Left renal pelvis (tissue), 4 donors: ENCODE measurements at regions not wholly inside any gene's neighbourhood (a gene's known extent, or its start where the extent isn't known, plus 50 kb on each side); places are given as distances from the start of the nearest gene placed in this dataset.
"Not testable (repeated sequence)": the region's sequence is repeated elsewhere in the genome, so short reads cannot be mapped to it uniquely, and the experiment has no call there.

Experiments
- DNase-seq, 4 donors: peaks; one replicate each; pipeline ENCODE4 v3.0.0-alpha.2; 2013; ENCODE audit warnings: low read depth in 4 of 4, low spot score in 3 of 4

- no peak for DNase-seq
Measured at GRCh38 chr6:6412221-6412620, 91.8 kb upstream of the F13A1 start.

DNA sequence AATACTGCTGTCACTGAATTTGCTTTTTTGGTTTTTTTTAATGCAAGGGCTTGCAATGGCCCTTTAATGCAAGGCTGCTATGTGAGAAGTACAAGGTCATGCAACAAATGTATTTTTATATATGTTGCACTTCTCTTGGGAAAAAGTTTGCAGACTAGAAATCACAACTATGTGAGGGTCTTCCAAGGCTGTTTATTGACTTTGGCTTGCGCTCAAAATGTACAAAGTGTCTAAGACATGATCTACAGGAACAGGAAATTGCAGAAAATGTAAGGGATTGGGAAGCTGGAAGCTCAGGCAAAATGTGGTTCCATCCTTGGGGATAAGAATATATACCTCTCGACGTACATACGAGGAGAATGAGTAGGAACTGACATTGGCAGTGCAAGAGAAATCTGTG, 92.2 kb upstream of the F13A1 start:
- peak in 3 of 4 donors; percentile 24 to 40 (median 26) for DNase-seq

GRCh38 chr6:6414931-6415330, 94.5 kb upstream of the F13A1 start:
- DNase-seq, result no peak

GRCh38 chr6:6417475-6417874, 97.0 kb upstream of the F13A1 start:
- DNase-seq, result no peak

- DNase-seq, result no peak
Measured at GRCh38 chr6:6418421-6418820, 98.0 kb upstream of the F13A1 start.

GRCh38 chr6:6420107-6420506, 99.6 kb upstream of the F13A1 start:
- DNase-seq, result no peak

DNA sequence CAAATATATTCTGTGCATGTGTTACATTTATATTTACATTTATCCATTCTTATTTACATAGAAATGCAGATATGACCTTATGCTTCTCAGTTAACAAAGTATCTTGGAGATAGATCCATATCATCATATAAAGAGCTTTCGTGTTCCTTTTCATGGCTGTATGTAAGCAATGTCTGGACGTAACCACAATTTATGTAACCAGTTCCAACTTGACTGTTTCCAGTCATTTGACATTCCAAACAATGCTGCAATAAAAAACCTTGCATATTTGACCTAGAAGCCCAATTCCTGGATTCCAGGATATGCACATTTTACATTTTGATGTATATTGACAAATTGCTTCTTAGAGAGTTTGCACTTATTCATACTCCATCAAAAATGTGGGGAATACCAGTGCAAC, 113.7 kb upstream of the F13A1 start:
- no peak for DNase-seq

DNA sequence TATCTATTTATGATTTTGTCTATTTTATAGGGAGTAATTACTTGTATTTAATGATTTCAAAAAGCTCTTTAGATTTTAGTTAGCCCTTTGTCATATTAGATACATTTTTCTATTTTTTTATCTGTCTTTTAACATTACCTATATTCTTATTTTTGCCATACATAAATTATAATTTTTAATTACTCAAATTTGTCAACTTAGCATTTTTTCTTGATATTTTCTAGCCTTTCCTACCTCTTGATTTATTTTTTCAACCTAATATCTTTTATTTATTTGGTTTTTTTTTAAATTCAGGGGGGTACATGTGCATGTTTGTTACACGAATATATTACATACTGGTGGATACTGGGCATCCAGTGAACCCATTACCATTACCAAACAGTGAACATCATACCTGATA, 114.3 kb upstream of the F13A1 start:
- DNase-seq, result no peak

DNA sequence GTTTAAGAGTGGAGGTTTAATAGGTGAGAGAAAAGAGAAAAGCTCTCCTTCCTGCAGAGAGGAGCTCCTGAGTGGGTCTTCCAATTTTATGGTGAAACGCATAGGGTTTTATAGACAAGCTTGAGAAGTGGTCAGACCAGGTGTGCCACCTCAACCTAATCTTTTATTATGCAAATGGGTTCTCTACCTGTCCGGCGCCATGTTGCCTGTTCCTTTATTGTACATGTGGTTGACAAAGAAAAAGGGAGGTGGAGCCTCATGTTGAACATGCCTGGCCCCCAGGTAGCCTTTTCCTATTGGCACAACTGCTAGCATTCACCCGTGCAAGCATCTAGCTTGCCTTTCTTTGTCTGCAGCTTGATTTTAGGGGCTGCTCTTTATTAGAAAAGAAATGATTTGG, 115.9 kb upstream of the F13A1 start:
- no peak for DNase-seq

DNA sequence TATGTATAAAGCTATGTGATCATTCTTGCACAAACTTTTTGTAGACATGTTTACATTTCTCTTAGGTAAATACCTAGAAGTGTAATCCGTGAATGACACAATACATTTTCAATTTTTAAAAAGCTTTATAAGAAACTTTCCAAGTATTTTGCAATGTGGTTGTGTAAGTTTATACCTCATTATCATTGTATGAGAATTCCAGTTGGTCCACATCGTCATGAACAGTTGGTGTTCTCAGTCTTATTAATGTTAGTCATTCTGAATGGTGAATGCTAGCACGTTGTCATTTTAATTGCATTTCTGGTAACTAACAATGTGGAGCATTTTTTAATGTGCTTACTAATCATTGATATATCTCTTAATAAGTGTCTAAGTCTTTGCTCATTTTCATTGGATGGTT, 116.5 kb upstream of the F13A1 start:
- DNase-seq, result no peak

DNA sequence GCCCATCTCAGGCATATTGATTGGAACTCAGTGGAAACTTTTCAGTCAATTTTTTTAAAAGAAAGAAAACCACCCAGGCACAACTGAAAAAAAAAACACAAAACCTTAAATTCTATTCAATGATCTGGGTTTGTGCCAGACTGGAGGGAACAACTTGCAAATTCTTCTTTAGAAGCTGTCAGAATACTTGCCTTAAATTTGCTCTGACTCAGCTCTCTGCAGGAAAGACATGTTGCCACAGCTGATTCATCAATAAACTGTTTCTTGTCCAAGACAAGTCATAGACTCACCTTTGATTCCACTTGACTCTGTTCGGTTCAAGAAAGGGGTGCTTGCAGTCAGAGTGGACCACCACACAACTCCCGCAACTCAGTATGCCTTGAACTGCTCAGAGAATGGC, 117.8 kb upstream of the F13A1 start:
- no peak for DNase-seq

DNA sequence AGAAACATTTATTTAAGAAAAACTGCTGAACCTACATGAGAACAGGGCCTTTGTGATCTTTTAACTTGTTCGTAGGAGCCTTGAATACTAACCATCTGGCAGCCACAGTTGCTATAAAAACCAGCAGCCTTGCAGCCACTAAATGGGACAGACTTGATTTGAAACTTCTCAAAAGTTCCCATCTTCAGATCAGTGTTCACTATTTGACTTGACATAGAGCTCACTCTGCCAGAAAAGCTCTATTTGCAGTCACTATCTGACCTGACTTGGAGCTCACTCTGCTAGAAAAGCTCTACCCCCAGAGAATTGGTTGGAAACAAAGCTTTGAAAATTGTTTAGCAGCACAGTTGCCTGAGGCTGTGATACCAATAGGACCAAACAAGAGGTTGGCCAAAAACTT, 119.3 kb upstream of the F13A1 start:
- no peak for DNase-seq

GRCh38 chr6:6452002-6452401, 131.5 kb upstream of the F13A1 start:
- no peak for DNase-seq

DNA sequence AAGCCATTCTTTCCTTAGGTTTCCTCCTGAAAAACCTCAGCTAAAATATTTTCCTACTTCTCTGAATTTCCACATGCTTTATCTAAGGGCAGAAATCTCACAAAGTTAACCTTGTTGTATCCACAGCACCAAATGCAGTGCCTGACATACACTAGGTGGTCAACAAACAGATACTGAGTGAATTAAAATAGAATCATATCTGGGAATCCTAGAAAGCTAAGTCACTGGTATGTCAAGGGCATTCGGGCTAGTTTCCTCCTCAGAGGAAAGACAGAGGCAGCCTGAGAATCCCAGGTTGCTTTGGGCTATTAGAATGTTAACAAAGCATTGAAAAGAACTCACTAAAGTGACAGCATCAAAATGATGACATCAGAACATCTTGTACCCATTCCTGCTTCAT, 132.7 kb upstream of the F13A1 start:
- DNase-seq, result no peak

- DNase-seq, result no peak
Measured at GRCh38 chr6:6455272-6455671, 133.2 kb upstream of the LY86 start.

DNA sequence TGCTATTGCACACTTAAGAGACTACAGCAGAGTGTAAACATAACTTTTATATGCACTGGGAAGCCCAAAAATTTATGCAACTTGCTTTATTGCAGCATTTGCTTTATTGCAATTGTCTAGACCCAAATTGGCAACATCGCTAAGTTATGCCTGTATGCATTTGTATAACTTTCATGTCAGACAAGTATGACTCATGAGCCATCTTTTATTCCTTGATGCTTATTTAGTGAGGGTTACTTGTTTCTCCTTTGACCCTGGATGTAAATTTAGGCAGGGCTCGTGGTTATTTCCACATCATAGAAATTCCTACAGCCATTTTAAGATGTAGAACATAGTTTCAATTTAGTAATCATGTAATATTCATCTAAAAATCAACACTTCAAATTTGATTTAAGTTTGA, 130.3 kb upstream of the LY86 start:
- DNase-seq, result no peak

GRCh38 chr6:6459963-6460362, 128.6 kb upstream of the LY86 start:
- DNase-seq, result not testable (repeated sequence)

- no peak for DNase-seq
Measured at GRCh38 chr6:6460416-6460815, 128.1 kb upstream of the LY86 start.

DNA sequence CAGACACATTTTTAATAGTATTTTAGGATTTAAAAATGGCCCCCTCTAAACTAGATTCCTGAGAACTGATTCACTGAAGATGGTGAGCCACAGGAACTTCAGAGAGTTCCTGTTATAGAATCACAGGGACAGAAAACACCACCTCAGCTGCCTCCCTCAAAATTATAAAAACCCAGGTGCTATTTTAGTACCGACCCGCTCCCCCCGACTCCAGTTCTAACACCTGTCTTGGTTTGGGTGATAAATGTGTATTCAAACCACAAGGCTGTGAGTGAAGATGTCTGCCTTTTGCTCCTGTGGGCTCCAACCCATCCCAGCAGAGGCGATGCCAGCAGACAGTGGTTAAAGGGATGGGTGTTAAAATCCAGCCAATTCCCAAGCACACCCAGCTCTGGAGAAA, 127.4 kb upstream of the LY86 start:
- DNase-seq, result no peak

- DNase-seq, result no peak
Measured at GRCh38 chr6:6466967-6467761, 121.4 kb upstream of the LY86 start.

GRCh38 chr6:6469074-6469473, 119.4 kb upstream of the LY86 start:
- DNase-seq, result no peak

DNA sequence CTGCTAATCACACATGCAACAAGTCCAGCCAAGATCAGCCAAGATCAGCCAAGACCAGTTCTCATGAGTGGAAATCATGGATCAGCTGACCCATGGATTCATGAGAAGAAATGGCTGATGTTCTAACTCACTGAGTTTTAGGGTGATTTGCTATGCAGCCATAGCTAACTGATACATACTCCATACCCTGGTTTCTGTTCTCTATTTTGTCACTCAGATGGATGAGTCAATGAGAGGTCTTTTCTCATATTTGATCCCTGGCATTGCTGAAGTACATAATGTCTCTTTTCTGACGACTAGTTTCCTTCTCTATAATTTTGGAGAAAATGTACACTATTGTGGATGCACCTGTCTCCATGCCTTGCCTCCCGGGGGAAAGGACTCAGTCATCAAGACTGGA, 118.4 kb upstream of the LY86 start:
- no peak for DNase-seq

- DNase-seq, result no peak
Measured at GRCh38 chr6:6471276-6471675, 117.2 kb upstream of the LY86 start.
